ENCODE measurements at regions not wholly inside any gene's neighbourhood (a gene's known extent, or its start where the extent isn't known, plus 50 kb on each side); places are given as distances from the start of the nearest gene placed in this dataset.

- no peaks in the 10 kb centered on the region for H3K9me3 ChIP-seq (ENCODE audit: severe bottlenecking)
- no peak overlapping the region for H3K27ac ChIP-seq
- no peaks in the 10 kb centered on the region for H3K27me3 ChIP-seq (ENCODE audit: insufficient read depth, low read depth, severe bottlenecking)
- H3K4me3 ChIP-seq (ENCODE audit: low read depth, low read length) = no peak overlapping the region
- no peak for TF ChIP-seq CTCF (IDR thresholded peaks at IDR 0.05; ENCODE audit: low read depth, low read length)
- no peak for DNase-seq
- H3K36me3 ChIP-seq = no peaks in the 10 kb centered on the region
Measured at GRCh38 chr4:13903901-13904300, 276.4 kb upstream of the BOD1L1 start.

GRCh38 chr4:13905543-13905942 is 278.0 kb upstream of the BOD1L1 start:
- Histone ChIP-seq H3K27me3 (ENCODE audit: insufficient read depth, low read depth, severe bottlenecking) (no peaks in the 10 kb centered on the region), H3K36me3 (no peaks in the 10 kb centered on the region), H3K9me3 (ENCODE audit: severe bottlenecking) (no peaks in the 10 kb centered on the region), H3K27ac (no peak overlapping the region), H3K4me3 (ENCODE audit: low read depth, low read length) (no peak overlapping the region)
- no peak for DNase-seq
- TF ChIP-seq CTCF (IDR thresholded peaks at IDR 0.05; ENCODE audit: low read depth, low read length) = no peak

- Histone ChIP-seq H3K36me3 (no peaks in the 10 kb centered on the region), H3K4me3 (ENCODE audit: low read depth, low read length) (no peak overlapping the region), H3K27me3 (ENCODE audit: insufficient read depth, low read depth, severe bottlenecking) (no peaks in the 10 kb centered on the region), H3K9me3 (ENCODE audit: severe bottlenecking) (no peaks in the 10 kb centered on the region), H3K27ac (no peak overlapping the region)
- DNase-seq = no peak
- no peak for TF ChIP-seq CTCF (IDR thresholded peaks at IDR 0.05; ENCODE audit: low read depth, low read length)
Measured at GRCh38 chr4:13906727-13907126, 279.2 kb upstream of the BOD1L1 start.

- Histone ChIP-seq H3K27ac (no peak overlapping the region), H3K36me3 (no peaks in the 10 kb centered on the region), H3K9me3 (ENCODE audit: severe bottlenecking) (no peaks in the 10 kb centered on the region), H3K27me3 (ENCODE audit: insufficient read depth, low read depth, severe bottlenecking) (no peaks in the 10 kb centered on the region), H3K4me3 (ENCODE audit: low read depth, low read length) (no peak overlapping the region)
- DNase-seq = no peak
- TF ChIP-seq CTCF (IDR thresholded peaks at IDR 0.05; ENCODE audit: low read depth, low read length) = 0 out of 2 replicates have a peak, but pooled peaks have one; percentile 34
Measured at GRCh38 chr4:13907255-13907751, 279.8 kb upstream of the BOD1L1 start.

- Histone ChIP-seq H3K36me3 (no peaks in the 10 kb centered on the region), H3K27me3 (ENCODE audit: insufficient read depth, low read depth, severe bottlenecking) (no peaks in the 10 kb centered on the region), H3K27ac (no peak overlapping the region), H3K9me3 (ENCODE audit: severe bottlenecking) (no peaks in the 10 kb centered on the region), H3K4me3 (ENCODE audit: low read depth, low read length) (no peak overlapping the region)
- no peak for DNase-seq
- no peak for TF ChIP-seq CTCF (IDR thresholded peaks at IDR 0.05; ENCODE audit: low read depth, low read length)
Measured at GRCh38 chr4:13908455-13908854, 280.9 kb upstream of the BOD1L1 start.

- Histone ChIP-seq H3K36me3 (no peaks in the 10 kb centered on the region), H3K4me3 (ENCODE audit: low read depth, low read length) (no peak overlapping the region), H3K27me3 (ENCODE audit: insufficient read depth, low read depth, severe bottlenecking) (no peaks in the 10 kb centered on the region), H3K27ac (no peak overlapping the region), H3K9me3 (ENCODE audit: severe bottlenecking) (no peaks in the 10 kb centered on the region)
- no peak for TF ChIP-seq CTCF (IDR thresholded peaks at IDR 0.05; ENCODE audit: low read depth, low read length)
- no peak for DNase-seq
Measured at GRCh38 chr4:13910556-13910955, 283.0 kb upstream of the BOD1L1 start.
